WI38 (cell line): ENCODE measurements at regions not wholly inside any gene's neighbourhood (a gene's known extent, or its start where the extent isn't known, plus 50 kb on each side); places are given as distances from the start of the nearest gene placed in this dataset.

ENCODE experiments used
- H3K4me3 ChIP-seq: 2 replicates; pipeline ENCODE4 v1.5.1; 2011; ENCODE audit warnings: low read depth, mild to moderate bottlenecking, control low read depth, low read length
- CTCF ChIP-seq: IDR thresholded peaks from 2 replicates; pipeline ENCODE4 v1.5.1; 2012; ENCODE audit warnings: low read depth, mild to moderate bottlenecking, control low read depth, low read length

GRCh38 chr11:32039149-32039548 lies 51.7 kb upstream of the RCN1 start:
- no peak overlapping the region for H3K4me3 ChIP-seq
- TF ChIP-seq CTCF, result no peak

- TF ChIP-seq CTCF, result no peak
- H3K4me3 ChIP-seq, result no peak overlapping the region
Observed at GRCh38 chr11:32034680-32035079, 56.2 kb upstream of the RCN1 start.

GRCh38 chr11:32034149-32034548 lies 56.7 kb upstream of the RCN1 start:
- no peak for TF ChIP-seq CTCF
- no peak overlapping the region for H3K4me3 ChIP-seq

- no peak for TF ChIP-seq CTCF
- no peak overlapping the region for H3K4me3 ChIP-seq
Observed at GRCh38 chr11:32033491-32033890, 57.4 kb upstream of the RCN1 start.

- no peak for TF ChIP-seq CTCF
- H3K4me3 ChIP-seq, result no peak overlapping the region
Observed at GRCh38 chr11:32033067-32033466, 57.8 kb upstream of the RCN1 start.

GRCh38 chr11:32032478-32032877 lies 58.4 kb upstream of the RCN1 start:
- no peak overlapping the region for H3K4me3 ChIP-seq
- TF ChIP-seq CTCF, result no peak

GRCh38 chr11:32032052-32032451 lies 58.8 kb upstream of the RCN1 start:
- H3K4me3 ChIP-seq, result no peak overlapping the region
- TF ChIP-seq CTCF, result no peak
